ENCODE measurements at regions not wholly inside any gene's neighbourhood (a gene's known extent, or its start where the extent isn't known, plus 50 kb on each side); places are given as distances from the start of the nearest gene placed in this dataset.
"Not testable (repeated sequence)": the region's sequence is repeated elsewhere in the genome, so short reads cannot be mapped to it uniquely, and the experiment has no call there.

- DNase-seq, result no peak
These were observed 506.2 kb upstream of the IL12A start for GRCh38 chr3:159482241-159482993.

GRCh38 chr3:159482994-159483367 is 505.7 kb upstream of the IL12A start:
- no peak for DNase-seq

- DNase-seq, result no peak
These were observed 502.1 kb upstream of the IL12A start for GRCh38 chr3:159486580-159486979.

GRCh38 chr3:159487304-159487703 is 501.3 kb upstream of the IL12A start:
- no peak for DNase-seq

GRCh38 chr3:159488602-159489001 is 500.0 kb upstream of the IL12A start:
- no peak for DNase-seq

- no peak for DNase-seq
These were observed 491.3 kb upstream of the IL12A start for GRCh38 chr3:159497361-159497760.

GRCh38 chr3:159499031-159499793 is 489.4 kb upstream of the IL12A start:
- no peak for DNase-seq

- no peak for DNase-seq
These were observed 487.6 kb upstream of the IL12A start for GRCh38 chr3:159501029-159501428.

GRCh38 chr3:159502986-159503385 is 485.6 kb upstream of the IL12A start:
- no peak for DNase-seq

- DNase-seq, result not testable (repeated sequence)
These were observed 477.6 kb upstream of the IL12A start for GRCh38 chr3:159510988-159511387.

- no peak for DNase-seq
These were observed 475.2 kb upstream of the IL12A start for GRCh38 chr3:159513444-159513843.

- no peak for DNase-seq
These were observed 474.7 kb upstream of the IL12A start for GRCh38 chr3:159513867-159514380.

- DNase-seq, result no peak
These were observed 471.5 kb upstream of the IL12A start for GRCh38 chr3:159517105-159517504.

- no peak for DNase-seq
These were observed 468.0 kb upstream of the IL12A start for GRCh38 chr3:159520638-159521037.

- no peak for DNase-seq
These were observed 466.4 kb upstream of the IL12A start for GRCh38 chr3:159522276-159522675.

- no peak for DNase-seq
These were observed 460.3 kb upstream of the IL12A start for GRCh38 chr3:159528251-159528895.

- no peak for DNase-seq
These were observed 456.1 kb upstream of the IL12A start for GRCh38 chr3:159532577-159532976.

GRCh38 chr3:159534496-159534895 is 454.1 kb upstream of the IL12A start:
- DNase-seq, result no peak

GRCh38 chr3:159536876-159537275 is 451.8 kb upstream of the IL12A start:
- DNase-seq, result no peak

GRCh38 chr3:159538507-159538906 is 450.1 kb upstream of the IL12A start:
- DNase-seq, result no peak

GRCh38 chr3:159540882-159541495 is 447.6 kb upstream of the IL12A start:
- no peak for DNase-seq

- DNase-seq, result no peak
These were observed 439.8 kb upstream of the IL12A start for GRCh38 chr3:159548675-159549335.

GRCh38 chr3:159555205-159555604 is 433.4 kb upstream of the IL12A start:
- DNase-seq, result no peak

Data from NCI-H2107 (cell line).